Thyroid gland (tissue), 4 donors: ENCODE measurements at regions not wholly inside any gene's neighbourhood (a gene's known extent, or its start where the extent isn't known, plus 50 kb on each side); places are given as distances from the start of the nearest gene placed in this dataset.

ENCODE experiments used
- DNase-seq, 2 donors: peaks; one replicate each; pipeline ENCODE4 v3.0.0-alpha.2; 2019
- H3K27ac ChIP-seq, 3 donors: fragments of 200-600 bp; sonication (generic); 1 replicate in 2 of 3; 2 replicates in 1 of 3; pipeline ENCODE4 v1.5.1; 2016 to 2019; ENCODE audit warnings: mild to moderate bottlenecking in 1 of 3, moderate library complexity in 1 of 3
- H3K27me3 ChIP-seq: fragments of 200-600 bp; sonication (generic); one replicate; pipeline ENCODE4 v1.5.1; 2019
- H3K36me3 ChIP-seq, 2 donors: fragments of 200-600 bp; sonication (generic); one replicate each; pipeline ENCODE4 v1.5.1; 2016 to 2019
- H3K4me1 ChIP-seq, 2 donors: fragments of 200-600 bp; sonication (generic); one replicate each; pipeline ENCODE4 v1.5.1; 2017 to 2019
- H3K4me3 ChIP-seq, 3 donors: fragments of 200-600 bp; sonication (generic); replicated peaks in 1 of 3; 1 replicate in 2 of 3; 2 replicates in 1 of 3; pipeline ENCODE4 v1.5.1; 2016; ENCODE audit warnings: mild to moderate bottlenecking in 1 of 3
- H3K9me3 ChIP-seq: fragments of 200-600 bp; sonication (generic); one replicate; pipeline ENCODE4 v1.5.1; 2017
- POLR2A ChIP-seq, 2 donors: fragments of 450-650 bp; IDR thresholded peaks; one replicate each; pipeline ENCODE4 v1.6.1; 2017; ENCODE audit warnings: antibody characterized with exemption in 2 of 2, mild to moderate bottlenecking in 2 of 2, moderate library complexity in 1 of 2
- WGBS, 2 donors: methylation state at CpG; one replicate each; pipeline ENCODE4 v1.1.5; 2017; 5-methylcytosine and 5-hydroxymethylcytosine counted together
- intact Hi-C: fragments of 100-400 bp; cut with DNase I; formaldehyde crosslinking; loops from one replicate; pipeline ENCODE4 v1.15.1; 2023
- TF ChIP-seq, protein P1 (sequence below), 6 experiments: fragments of 200-600 bp in 3 of 6; fragments of 450-650 bp in 3 of 6; sonication (generic) in 3 of 6; IDR thresholded peaks; one replicate each; pipeline ENCODE4 v1.5.1; 2016 to 2019; ENCODE audit warnings: antibody characterized with exemption in 6 of 6, mild to moderate bottlenecking in 2 of 6, inconsistent platforms in 1 of 6, moderate library complexity in 1 of 6

DNA sequence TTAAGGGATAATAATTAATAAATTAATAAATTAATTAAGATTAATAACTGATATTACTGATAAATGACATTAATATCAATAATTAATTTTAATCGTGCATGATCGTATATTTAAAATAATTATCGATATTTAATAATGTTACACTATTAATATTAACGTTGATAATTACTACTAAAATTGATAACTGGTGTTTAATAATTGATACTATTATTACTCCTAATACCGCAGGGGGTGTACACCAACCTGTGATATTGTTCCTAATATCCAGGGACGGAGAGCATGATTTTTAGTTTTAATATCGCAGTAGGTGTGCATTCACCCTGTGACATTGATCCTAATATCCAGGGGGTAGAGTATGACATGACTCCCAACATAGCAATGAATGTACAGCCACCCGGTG, 1930.8 kb downstream of the SUCLG1 start:
- TF ChIP-seq POLR2A (IDR thresholded peaks at IDR 0.05), result no peak
- TF ChIP-seq, protein P1, sequence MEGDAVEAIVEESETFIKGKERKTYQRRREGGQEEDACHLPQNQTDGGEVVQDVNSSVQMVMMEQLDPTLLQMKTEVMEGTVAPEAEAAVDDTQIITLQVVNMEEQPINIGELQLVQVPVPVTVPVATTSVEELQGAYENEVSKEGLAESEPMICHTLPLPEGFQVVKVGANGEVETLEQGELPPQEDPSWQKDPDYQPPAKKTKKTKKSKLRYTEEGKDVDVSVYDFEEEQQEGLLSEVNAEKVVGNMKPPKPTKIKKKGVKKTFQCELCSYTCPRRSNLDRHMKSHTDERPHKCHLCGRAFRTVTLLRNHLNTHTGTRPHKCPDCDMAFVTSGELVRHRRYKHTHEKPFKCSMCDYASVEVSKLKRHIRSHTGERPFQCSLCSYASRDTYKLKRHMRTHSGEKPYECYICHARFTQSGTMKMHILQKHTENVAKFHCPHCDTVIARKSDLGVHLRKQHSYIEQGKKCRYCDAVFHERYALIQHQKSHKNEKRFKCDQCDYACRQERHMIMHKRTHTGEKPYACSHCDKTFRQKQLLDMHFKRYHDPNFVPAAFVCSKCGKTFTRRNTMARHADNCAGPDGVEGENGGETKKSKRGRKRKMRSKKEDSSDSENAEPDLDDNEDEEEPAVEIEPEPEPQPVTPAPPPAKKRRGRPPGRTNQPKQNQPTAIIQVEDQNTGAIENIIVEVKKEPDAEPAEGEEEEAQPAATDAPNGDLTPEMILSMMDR (IDR thresholded peaks at IDR 0.05), result no peak
- H3K4me3 ChIP-seq, result no peak overlapping the region
- H3K27me3 ChIP-seq, result no peaks in the 10 kb centered on the region
- intact Hi-C loops, result no loop called here
- no peaks in the 10 kb centered on the region for H3K9me3 ChIP-seq
- DNase-seq, result no peak
- H3K36me3 ChIP-seq, result no peaks in the 10 kb centered on the region
- whole genome bisulfite sequencing, 2 donors, result 92% methylated on average over 8 of the region's 8 CpGs
- no peaks in the 10 kb centered on the region for H3K4me1 ChIP-seq
- no peak overlapping the region for H3K27ac ChIP-seq

DNA sequence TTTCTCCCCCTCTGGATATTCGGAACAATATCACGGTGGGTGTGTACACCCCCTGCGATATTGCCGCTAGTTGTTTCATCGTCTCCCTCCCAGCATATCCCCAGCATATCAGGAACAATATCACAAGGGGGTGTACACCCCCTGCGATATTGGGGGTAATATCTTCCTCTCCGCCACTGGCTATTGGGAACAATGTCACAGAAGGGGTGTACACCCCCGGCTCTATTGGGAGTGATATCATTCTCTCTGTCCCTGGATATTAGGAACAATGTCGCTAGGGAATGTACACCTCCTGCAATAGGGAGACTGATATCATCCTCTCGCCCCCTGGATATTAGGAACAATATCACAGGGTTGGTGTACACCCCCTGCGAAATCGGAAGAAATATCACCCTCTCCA, 1932.0 kb downstream of the SUCLG1 start:
- H3K4me3 ChIP-seq, result no peak overlapping the region
- H3K27me3 ChIP-seq, result no peaks in the 10 kb centered on the region
- H3K9me3 ChIP-seq, result no peaks in the 10 kb centered on the region
- no peaks in the 10 kb centered on the region for H3K36me3 ChIP-seq
- DNase-seq, result no peak
- 94% methylated on average over 12 of the region's 12 CpGs for WGBS, 2 donors
- TF ChIP-seq, protein P1 (IDR thresholded peaks at IDR 0.05), result no peak
- no peak for TF ChIP-seq POLR2A (IDR thresholded peaks at IDR 0.05)
- no peak overlapping the region for H3K27ac ChIP-seq
- intact Hi-C loops, result no loop called here
- H3K4me1 ChIP-seq, result no peaks in the 10 kb centered on the region

DNA sequence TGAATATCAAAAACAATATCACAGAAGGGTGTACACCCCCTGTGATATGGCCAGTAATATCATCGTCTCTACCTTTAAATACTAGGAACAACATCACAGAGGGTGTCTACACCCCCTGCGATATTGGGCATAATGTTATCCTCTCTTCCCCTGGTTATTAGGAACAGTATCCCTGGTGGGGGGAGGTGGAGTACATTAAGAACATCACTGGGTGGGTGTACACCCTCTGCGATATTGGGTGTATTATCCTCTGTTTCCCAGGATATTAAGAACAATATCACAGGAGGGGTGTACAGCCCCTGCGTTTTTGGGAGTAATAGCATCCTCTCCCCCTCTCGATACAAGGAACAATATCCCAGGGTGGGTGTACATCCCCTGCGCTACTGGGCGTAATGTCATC, 1932.8 kb downstream of the SUCLG1 start:
- Histone ChIP-seq H3K27ac (no peak overlapping the region), H3K4me1 (no peaks in the 10 kb centered on the region), H3K27me3 (no peaks in the 10 kb centered on the region), H3K4me3 (no peak overlapping the region), H3K9me3 (no peaks in the 10 kb centered on the region), H3K36me3 (no peaks in the 10 kb centered on the region)
- TF ChIP-seq, protein P1 (IDR thresholded peaks at IDR 0.05), result no peak
- TF ChIP-seq POLR2A (IDR thresholded peaks at IDR 0.05), result no peak
- no peak for DNase-seq
- intact Hi-C loops, result no loop called here
- 91% methylated on average over 7 of the region's 7 CpGs for WGBS, 2 donors

DNA sequence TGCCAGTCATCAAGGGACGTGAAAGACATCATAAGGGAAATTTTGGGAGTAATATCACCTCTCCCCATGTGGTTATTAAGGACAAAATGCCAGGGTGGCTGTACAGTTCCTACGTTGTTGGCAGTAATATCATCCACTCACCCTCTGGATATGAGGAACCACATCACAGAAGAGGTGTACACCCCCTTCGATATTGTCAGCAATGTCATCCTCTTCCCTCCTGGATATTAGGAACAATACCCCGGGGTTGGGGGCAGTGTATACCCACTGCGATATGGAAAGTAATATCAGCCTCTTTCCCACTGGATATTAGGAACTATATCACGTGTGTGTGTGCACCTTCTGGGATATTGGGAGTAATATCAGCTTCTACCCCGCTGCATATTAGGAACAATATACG, 1933.3 kb downstream of the SUCLG1 start:
- no peaks in the 10 kb centered on the region for H3K27me3 ChIP-seq
- H3K4me1 ChIP-seq, result no peaks in the 10 kb centered on the region
- no peak overlapping the region for H3K4me3 ChIP-seq
- H3K9me3 ChIP-seq, result no peaks in the 10 kb centered on the region
- H3K36me3 ChIP-seq, result no peaks in the 10 kb centered on the region
- intact Hi-C loops, result no loop called here
- TF ChIP-seq POLR2A (IDR thresholded peaks at IDR 0.05), result no peak
- TF ChIP-seq, protein P1 (IDR thresholded peaks at IDR 0.05), result no peak
- H3K27ac ChIP-seq, result no peak overlapping the region
- WGBS, 2 donors, result 89 to 90% methylated on average over 8 of the region's 8 CpGs
- no peak for DNase-seq

DNA sequence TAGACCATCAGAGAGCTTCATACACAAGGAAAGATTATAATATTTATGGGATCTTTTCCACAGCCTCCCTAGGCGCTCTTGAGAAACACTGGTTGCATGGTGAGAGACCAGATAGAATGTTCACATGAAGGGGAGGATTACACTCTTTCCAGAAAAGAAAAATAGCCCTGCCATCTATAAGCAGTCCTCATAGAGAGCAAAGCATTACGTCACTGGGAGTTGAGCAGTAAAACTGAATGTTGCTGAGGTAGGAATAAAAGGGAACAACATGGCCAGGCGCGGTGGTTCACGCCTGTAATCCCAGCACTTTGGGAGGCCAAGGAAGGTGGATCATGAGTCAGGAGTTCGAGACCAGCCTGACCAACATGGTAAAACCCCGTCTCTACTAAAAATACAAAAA, 1934.3 kb downstream of the SUCLG1 start:
- TF ChIP-seq, protein P1 (IDR thresholded peaks at IDR 0.05), result no peak
- TF ChIP-seq POLR2A (IDR thresholded peaks at IDR 0.05), result no peak
- WGBS, 2 donors, result 92% methylated on average over 7 of the region's 7 CpGs

More for the DNA sequence above, 1934.3 kb downstream of the SUCLG1 start:
- H3K4me1 ChIP-seq, result no peaks in the 10 kb centered on the region
- no peak overlapping the region for H3K27ac ChIP-seq
- no peak overlapping the region for H3K4me3 ChIP-seq
- H3K36me3 ChIP-seq, result no peaks in the 10 kb centered on the region
- no peak for DNase-seq
- H3K27me3 ChIP-seq, result no peaks in the 10 kb centered on the region
- no peaks in the 10 kb centered on the region for H3K9me3 ChIP-seq
- intact Hi-C loops, result no loop called here
